GM12864 (cell line): ENCODE measurements at regions not wholly inside any gene's neighbourhood (a gene's known extent, or its start where the extent isn't known, plus 50 kb on each side); places are given as distances from the start of the nearest gene placed in this dataset.

Experiments
- DNase-seq: peaks from one replicate; pipeline ENCODE4 v3.0.0-alpha.2; 2011; ENCODE audit warnings: low read depth
- H3K4me3 ChIP-seq: 2 replicates; pipeline ENCODE4 v1.5.1; 2011; ENCODE audit warnings: mild to moderate bottlenecking, low read depth, low read length, control low read depth
- TF ChIP-seq, protein P1 (sequence below): IDR thresholded peaks from 2 replicates; pipeline ENCODE4 v1.5.1; 2011; ENCODE audit warnings: low read depth, mild to moderate bottlenecking, moderate library complexity, low read length, control low read depth, inconsistent platforms; ENCODE audit errors: missing control alignments

DNA sequence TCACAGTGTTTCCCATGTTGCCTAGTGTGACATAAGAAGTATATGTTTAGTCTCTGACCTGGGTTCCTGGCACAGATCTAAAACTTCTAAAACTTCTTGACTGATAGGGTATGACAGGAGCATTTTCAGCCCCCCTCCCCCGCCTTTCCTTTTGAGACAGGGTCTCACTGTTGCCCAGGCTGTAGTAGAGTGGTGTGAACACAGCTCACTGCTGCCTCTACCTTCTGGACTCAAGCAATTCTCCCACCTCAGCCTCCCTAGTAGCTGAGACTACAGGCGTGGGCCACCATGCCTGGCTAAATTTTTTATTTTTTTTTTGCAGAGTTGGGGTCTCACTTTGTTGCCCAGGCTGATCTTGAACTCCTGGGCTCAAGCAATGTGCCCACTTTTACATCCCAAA, 421.1 kb upstream of the RGS6 start:
- TF ChIP-seq, protein P1, sequence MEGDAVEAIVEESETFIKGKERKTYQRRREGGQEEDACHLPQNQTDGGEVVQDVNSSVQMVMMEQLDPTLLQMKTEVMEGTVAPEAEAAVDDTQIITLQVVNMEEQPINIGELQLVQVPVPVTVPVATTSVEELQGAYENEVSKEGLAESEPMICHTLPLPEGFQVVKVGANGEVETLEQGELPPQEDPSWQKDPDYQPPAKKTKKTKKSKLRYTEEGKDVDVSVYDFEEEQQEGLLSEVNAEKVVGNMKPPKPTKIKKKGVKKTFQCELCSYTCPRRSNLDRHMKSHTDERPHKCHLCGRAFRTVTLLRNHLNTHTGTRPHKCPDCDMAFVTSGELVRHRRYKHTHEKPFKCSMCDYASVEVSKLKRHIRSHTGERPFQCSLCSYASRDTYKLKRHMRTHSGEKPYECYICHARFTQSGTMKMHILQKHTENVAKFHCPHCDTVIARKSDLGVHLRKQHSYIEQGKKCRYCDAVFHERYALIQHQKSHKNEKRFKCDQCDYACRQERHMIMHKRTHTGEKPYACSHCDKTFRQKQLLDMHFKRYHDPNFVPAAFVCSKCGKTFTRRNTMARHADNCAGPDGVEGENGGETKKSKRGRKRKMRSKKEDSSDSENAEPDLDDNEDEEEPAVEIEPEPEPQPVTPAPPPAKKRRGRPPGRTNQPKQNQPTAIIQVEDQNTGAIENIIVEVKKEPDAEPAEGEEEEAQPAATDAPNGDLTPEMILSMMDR: no peak
- no peak for DNase-seq
- H3K4me3 ChIP-seq: no peak overlapping the region

DNA sequence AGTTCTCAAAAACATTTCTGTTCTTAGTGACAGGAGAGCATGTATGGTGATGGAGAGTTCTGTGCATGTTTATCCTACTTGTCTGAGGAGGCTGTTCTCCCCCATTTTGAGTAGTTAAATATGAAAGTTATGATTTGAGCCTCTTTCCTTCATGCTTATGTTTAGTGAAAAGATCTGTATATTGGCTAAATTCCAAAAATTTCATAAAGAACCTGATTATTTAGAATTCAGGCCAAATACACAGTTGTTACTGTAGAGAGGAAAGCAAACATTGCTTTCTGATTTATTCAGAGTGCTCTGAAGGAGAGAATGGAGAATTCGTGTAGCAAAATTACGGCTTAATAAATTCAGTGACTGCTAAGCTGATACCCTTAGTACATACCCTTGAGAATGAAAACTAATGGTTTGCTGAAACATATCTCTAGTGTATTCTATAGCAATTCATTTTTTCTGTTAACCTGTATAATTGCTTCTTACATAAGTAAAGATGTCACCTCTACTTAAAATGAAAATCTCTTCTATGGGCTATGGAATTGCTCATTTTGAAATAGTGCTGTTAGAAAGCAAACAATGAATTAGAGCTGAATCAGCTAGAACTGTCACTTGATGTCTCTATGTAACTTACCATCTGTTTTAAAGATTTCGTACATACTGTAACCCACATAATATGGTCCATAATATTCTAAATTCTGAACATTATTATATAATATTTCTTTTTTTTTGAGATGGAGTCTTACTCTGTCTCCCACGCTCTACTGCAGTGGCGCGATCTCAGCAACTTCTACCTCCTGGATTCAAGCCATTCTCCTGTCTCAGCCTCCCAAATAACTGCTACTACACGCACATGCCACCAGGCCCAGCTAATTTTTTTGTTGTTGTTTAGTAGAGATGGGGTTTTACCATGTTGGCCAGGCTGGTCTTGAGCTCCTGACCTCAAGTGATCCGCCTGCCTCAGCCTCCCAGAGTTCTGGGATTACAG, 417.0 kb upstream of the RGS6 start:
- no peak for DNase-seq
- TF ChIP-seq, protein P1: no peak
- no peak overlapping the region for H3K4me3 ChIP-seq

DNA sequence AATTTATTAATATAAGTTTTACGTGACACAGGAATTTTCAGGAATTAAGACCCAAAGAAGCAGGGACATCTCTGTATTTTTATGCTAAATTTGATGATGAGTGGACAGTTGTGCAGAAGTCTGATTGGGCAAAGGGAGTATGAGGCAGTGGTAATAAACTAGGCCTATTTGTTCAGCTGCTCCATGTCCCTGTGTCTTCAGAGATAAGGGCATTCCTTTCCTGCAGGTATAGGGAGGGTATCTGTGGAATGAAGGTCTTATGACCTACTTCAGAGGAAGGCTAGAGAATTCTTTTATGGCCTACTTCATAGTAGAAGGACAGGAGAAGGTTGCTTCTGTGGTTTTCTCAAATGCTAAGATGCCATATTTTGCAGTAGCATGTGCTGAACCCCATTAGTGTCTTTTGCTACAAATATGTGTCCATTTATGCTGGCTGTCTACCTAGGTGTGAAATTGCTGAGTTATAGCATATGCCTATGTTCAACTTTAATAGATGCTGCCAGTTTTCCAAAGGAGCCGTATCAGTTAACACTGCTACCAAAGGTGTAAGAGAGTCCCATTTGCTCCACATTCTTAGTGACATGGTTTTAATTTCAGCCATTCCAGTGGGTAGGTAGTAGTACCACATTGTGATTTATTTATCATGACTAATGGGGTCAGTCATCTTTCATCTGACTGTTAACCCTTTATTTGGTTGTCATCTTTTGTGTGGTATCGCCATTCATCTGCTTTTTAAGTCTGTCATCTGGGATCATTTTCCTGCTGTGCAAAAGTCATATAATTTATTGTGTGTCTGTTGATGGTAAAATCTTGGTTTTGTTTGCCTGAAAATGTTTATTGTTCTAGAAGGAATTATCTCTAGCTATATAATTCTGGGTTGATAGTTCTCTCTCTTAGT, 410.7 kb upstream of the RGS6 start:
- TF ChIP-seq, protein P1: no peak
- no peak overlapping the region for H3K4me3 ChIP-seq
- DNase-seq: no peak

DNA sequence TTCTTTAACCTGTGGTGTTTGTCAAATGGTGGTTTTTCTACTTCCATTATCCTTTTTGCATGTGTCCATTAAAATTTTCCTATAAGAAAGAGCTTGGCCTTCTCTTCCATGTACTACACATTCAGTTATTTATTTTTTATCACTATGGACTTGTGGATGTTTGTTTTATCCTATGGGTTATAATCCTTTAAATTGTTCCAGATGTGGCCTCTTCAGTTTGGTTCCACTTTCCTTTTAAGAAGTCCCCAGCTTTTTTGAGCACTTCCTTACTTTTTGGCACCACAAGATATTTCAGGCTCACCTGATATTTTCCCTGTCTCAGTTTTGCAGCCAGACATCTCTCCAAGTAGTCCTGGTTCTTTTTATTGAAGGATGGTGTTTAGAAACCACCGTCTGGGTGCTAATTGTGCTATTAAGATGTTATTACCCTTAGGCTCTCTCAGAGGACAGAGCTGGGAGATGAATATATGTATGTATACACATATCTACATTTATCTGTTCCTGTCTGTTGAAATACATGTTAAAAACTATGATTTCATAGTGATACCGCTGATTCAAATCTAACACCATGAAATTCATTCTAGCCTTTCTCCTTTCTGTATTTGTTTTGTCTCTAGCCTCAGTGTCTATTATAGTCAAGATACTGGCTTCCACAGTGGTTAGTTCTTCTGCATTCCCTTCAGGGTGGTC, 408.5 kb upstream of the RGS6 start:
- H3K4me3 ChIP-seq: peak overlapping the region; percentile 11; the same call in 1 of the 2 replicates
- TF ChIP-seq, protein P1: no peak
- peak; percentile 57 for DNase-seq

DNA sequence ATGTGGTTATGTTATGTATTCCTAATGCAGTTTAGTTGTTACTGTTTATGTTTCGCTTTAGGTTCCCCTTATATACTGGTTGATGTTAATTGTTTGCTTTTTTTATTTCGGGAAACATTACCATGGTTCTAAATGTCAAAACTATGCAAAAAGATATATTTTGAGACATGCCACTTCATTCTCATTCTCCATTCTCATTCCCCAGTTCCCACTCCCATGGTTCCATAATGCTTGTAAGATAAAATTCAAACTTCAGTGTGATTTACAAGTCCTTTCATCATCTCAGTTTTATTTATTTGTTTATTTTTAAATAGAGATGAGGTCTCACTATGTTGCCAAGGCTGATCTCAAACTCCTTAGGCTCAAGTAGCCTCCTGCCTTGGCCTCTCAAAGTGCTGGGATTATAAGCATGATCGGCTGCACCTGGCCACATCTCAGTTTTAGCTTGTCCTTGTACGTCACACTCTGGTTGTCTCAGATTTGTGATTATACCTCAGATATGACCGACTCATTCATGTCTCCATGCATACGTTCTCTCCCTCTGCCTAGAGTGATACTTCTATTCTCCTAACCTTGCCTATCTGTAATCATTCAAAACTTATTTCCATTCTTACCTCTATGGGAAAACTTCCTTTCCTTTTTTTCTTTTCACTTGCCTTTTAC, 407.8 kb upstream of the RGS6 start:
- TF ChIP-seq, protein P1: no peak
- peak overlapping the region; percentile 19; the same call in 1 of the 2 replicates for H3K4me3 ChIP-seq
- no peak for DNase-seq

DNA sequence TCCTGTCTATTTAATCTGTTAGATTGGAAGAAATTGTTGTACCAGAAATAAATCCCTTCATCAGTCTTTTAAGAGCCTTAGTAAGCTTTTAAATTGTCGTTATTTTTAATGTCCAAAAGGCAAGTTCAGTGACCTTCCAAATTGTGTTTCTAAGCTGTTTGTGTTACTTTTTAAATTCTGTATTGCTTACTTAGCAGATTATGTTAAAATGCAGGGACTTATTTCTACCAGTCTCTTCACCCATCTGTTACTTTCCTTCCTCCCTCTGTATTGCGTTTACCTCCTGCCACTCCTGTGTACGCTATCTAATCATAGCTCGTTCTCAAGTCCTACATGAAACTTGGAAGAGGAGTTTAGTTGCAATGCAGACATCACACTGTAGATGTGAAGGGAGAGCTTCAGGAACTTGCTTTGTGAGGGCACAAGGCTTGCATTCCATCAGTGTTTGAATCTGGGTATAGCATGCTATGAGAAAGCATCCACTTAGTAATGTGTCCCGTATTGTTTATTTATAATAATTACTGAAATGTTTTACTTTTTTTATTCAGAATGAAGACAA, 406.5 kb upstream of the RGS6 start:
- no peak overlapping the region for H3K4me3 ChIP-seq
- DNase-seq: no peak
- TF ChIP-seq, protein P1: no peak
